ENCODE measurements at regions not wholly inside any gene's neighbourhood (a gene's known extent, or its start where the extent isn't known, plus 50 kb on each side); places are given as distances from the start of the nearest gene placed in this dataset.
A peak's percentile ranks its signal among the peaks of the same experiment; 100 is the strongest.

GRCh38 chr2:220493871-220494525, 866.6 kb downstream of the SLC4A3 start:
- H3K4me3 ChIP-seq (ENCODE audit: extremely low read depth, insufficient read depth, low read length, poor library complexity, severe bottlenecking), result no peak overlapping the region
- 92 to 100% methylated on average over 2 to 6 of the region's 9 CpGs for WGBS, 2 experiments (ENCODE audit: insufficient coverage in 2 of 2)
- H3K9me3 ChIP-seq (ENCODE audit: control insufficient read depth, low read length), result no peaks in the 10 kb centered on the region
- H3K36me3 ChIP-seq (ENCODE audit: control insufficient read depth, insufficient read depth, low read length), result no peaks in the 10 kb centered on the region
- peaks cover 3% of the 10 kb centered on the region for H3K4me1 ChIP-seq (ENCODE audit: control insufficient read depth, insufficient read depth, low read length, poor library complexity, severe bottlenecking)
- H3K27ac ChIP-seq (ENCODE audit: low read depth, low read length, severe bottlenecking), result no peak overlapping the region

GRCh38 chr2:220496513-220496912, 869.1 kb downstream of the SLC4A3 start:
- 80 to 85% methylated on average over 2 to 3 of the region's 3 CpGs for WGBS, 2 experiments (ENCODE audit: insufficient coverage in 2 of 2)
- Histone ChIP-seq H3K4me1 (ENCODE audit: control insufficient read depth, insufficient read depth, low read length, poor library complexity, severe bottlenecking) (peaks cover 2% of the 10 kb centered on the region), H3K36me3 (ENCODE audit: control insufficient read depth, insufficient read depth, low read length) (no peaks in the 10 kb centered on the region), H3K4me3 (ENCODE audit: extremely low read depth, insufficient read depth, low read length, poor library complexity, severe bottlenecking) (no peak overlapping the region), H3K27ac (ENCODE audit: low read depth, low read length, severe bottlenecking) (no peak overlapping the region), H3K9me3 (ENCODE audit: control insufficient read depth, low read length) (peaks cover 9% of the 10 kb centered on the region)

- Histone ChIP-seq H3K4me3 (ENCODE audit: extremely low read depth, insufficient read depth, low read length, poor library complexity, severe bottlenecking) (no peak overlapping the region), H3K9me3 (ENCODE audit: control insufficient read depth, low read length) (peaks cover 12% of the 10 kb centered on the region), H3K4me1 (ENCODE audit: control insufficient read depth, insufficient read depth, low read length, poor library complexity, severe bottlenecking) (no peaks in the 10 kb centered on the region), H3K27ac (ENCODE audit: low read depth, low read length, severe bottlenecking) (peak overlapping the region; percentile 78), H3K36me3 (ENCODE audit: control insufficient read depth, insufficient read depth, low read length) (no peaks in the 10 kb centered on the region)
- 60 to 79% methylated on average over 1 to 2 of the region's 2 CpGs for WGBS, 2 experiments (ENCODE audit: insufficient coverage in 2 of 2)
Measured at GRCh38 chr2:220499225-220499624, 871.8 kb downstream of the SLC4A3 start.

- no peak overlapping the region for H3K27ac ChIP-seq (ENCODE audit: low read depth, low read length, severe bottlenecking)
- no CpG with 5 or more reads among the region's 3 CpGs for WGBS, 2 experiments (ENCODE audit: insufficient coverage in 2 of 2)
Measured at GRCh38 chr2:220502539-220502938, 875.1 kb downstream of the SLC4A3 start.

GRCh38 chr2:220503431-220503830, 876.0 kb downstream of the SLC4A3 start:
- peaks cover 12% of the 10 kb centered on the region for H3K9me3 ChIP-seq (ENCODE audit: control insufficient read depth, low read length)
- 89 to 100% methylated on average over 4 of the region's 4 CpGs for WGBS, 2 experiments (ENCODE audit: insufficient coverage in 2 of 2)
- H3K27ac ChIP-seq (ENCODE audit: low read depth, low read length, severe bottlenecking), result no peak overlapping the region
- H3K4me1 ChIP-seq (ENCODE audit: control insufficient read depth, insufficient read depth, low read length, poor library complexity, severe bottlenecking), result peaks cover 3% of the 10 kb centered on the region
- no peak overlapping the region for H3K4me3 ChIP-seq (ENCODE audit: extremely low read depth, insufficient read depth, low read length, poor library complexity, severe bottlenecking)
- H3K36me3 ChIP-seq (ENCODE audit: control insufficient read depth, insufficient read depth, low read length), result no peaks in the 10 kb centered on the region

More at GRCh38 chr2:220502539-220502938, 875.1 kb downstream of the SLC4A3 start:
- Histone ChIP-seq H3K9me3 (ENCODE audit: control insufficient read depth, low read length) (peaks cover 12% of the 10 kb centered on the region), H3K4me1 (ENCODE audit: control insufficient read depth, insufficient read depth, low read length, poor library complexity, severe bottlenecking) (peaks cover 3% of the 10 kb centered on the region), H3K36me3 (ENCODE audit: control insufficient read depth, insufficient read depth, low read length) (no peaks in the 10 kb centered on the region), H3K4me3 (ENCODE audit: extremely low read depth, insufficient read depth, low read length, poor library complexity, severe bottlenecking) (no peak overlapping the region)

GRCh38 chr2:220504938-220505503, 877.6 kb downstream of the SLC4A3 start:
- WGBS, 2 experiments (ENCODE audit: insufficient coverage in 2 of 2), result 0% methylated on average over 1 of the region's 2 CpGs
- peaks cover 12% of the 10 kb centered on the region for H3K9me3 ChIP-seq (ENCODE audit: control insufficient read depth, low read length)
- peaks cover 3% of the 10 kb centered on the region for H3K4me1 ChIP-seq (ENCODE audit: control insufficient read depth, insufficient read depth, low read length, poor library complexity, severe bottlenecking)
- no peak overlapping the region for H3K4me3 ChIP-seq (ENCODE audit: extremely low read depth, insufficient read depth, low read length, poor library complexity, severe bottlenecking)
- no peak overlapping the region for H3K27ac ChIP-seq (ENCODE audit: low read depth, low read length, severe bottlenecking)
- H3K36me3 ChIP-seq (ENCODE audit: control insufficient read depth, insufficient read depth, low read length), result no peaks in the 10 kb centered on the region

- H3K27ac ChIP-seq (ENCODE audit: low read depth, low read length, severe bottlenecking), result no peak overlapping the region
- H3K36me3 ChIP-seq (ENCODE audit: control insufficient read depth, insufficient read depth, low read length), result no peaks in the 10 kb centered on the region
- 80% methylated on average over 1 of the region's 3 CpGs; no CpG with 5 or more reads in 1 of the 2 experiments for WGBS, 2 experiments (ENCODE audit: insufficient coverage in 2 of 2)
Measured at GRCh38 chr2:220506466-220506865, 879.0 kb downstream of the SLC4A3 start.

GRCh38 chr2:220509096-220509757, 881.8 kb downstream of the SLC4A3 start:
- Histone ChIP-seq H3K27ac (ENCODE audit: low read depth, low read length, severe bottlenecking) (no peak overlapping the region), H3K9me3 (ENCODE audit: control insufficient read depth, low read length) (no peaks in the 10 kb centered on the region), H3K4me1 (ENCODE audit: control insufficient read depth, insufficient read depth, low read length, poor library complexity, severe bottlenecking) (peaks cover 10% of the 10 kb centered on the region), H3K4me3 (ENCODE audit: extremely low read depth, insufficient read depth, low read length, poor library complexity, severe bottlenecking) (no peak overlapping the region), H3K36me3 (ENCODE audit: control insufficient read depth, insufficient read depth, low read length) (no peaks in the 10 kb centered on the region)
- WGBS, 2 experiments (ENCODE audit: insufficient coverage in 2 of 2), result 73 to 83% methylated on average over 1 of the region's 2 CpGs

More at GRCh38 chr2:220506466-220506865, 879.0 kb downstream of the SLC4A3 start:
- Histone ChIP-seq H3K4me3 (ENCODE audit: extremely low read depth, insufficient read depth, low read length, poor library complexity, severe bottlenecking) (no peak overlapping the region), H3K4me1 (ENCODE audit: control insufficient read depth, insufficient read depth, low read length, poor library complexity, severe bottlenecking) (peaks cover 3% of the 10 kb centered on the region), H3K9me3 (ENCODE audit: control insufficient read depth, low read length) (peaks cover 3% of the 10 kb centered on the region)

- H3K36me3 ChIP-seq (ENCODE audit: control insufficient read depth, insufficient read depth, low read length), result no peaks in the 10 kb centered on the region
- H3K4me1 ChIP-seq (ENCODE audit: control insufficient read depth, insufficient read depth, low read length, poor library complexity, severe bottlenecking), result peaks cover 9% of the 10 kb centered on the region
- H3K9me3 ChIP-seq (ENCODE audit: control insufficient read depth, low read length), result no peaks in the 10 kb centered on the region
- H3K4me3 ChIP-seq (ENCODE audit: extremely low read depth, insufficient read depth, low read length, poor library complexity, severe bottlenecking), result no peak overlapping the region
- no peak overlapping the region for H3K27ac ChIP-seq (ENCODE audit: low read depth, low read length, severe bottlenecking)
- 98 to 100% methylated on average over 2 to 4 of the region's 6 CpGs for WGBS, 2 experiments (ENCODE audit: insufficient coverage in 2 of 2)
Measured at GRCh38 chr2:220509966-220510365, 882.5 kb downstream of the SLC4A3 start.

GRCh38 chr2:220510668-220511067, 883.2 kb downstream of the SLC4A3 start:
- H3K36me3 ChIP-seq (ENCODE audit: control insufficient read depth, insufficient read depth, low read length), result no peaks in the 10 kb centered on the region
- no peak overlapping the region for H3K4me3 ChIP-seq (ENCODE audit: extremely low read depth, insufficient read depth, low read length, poor library complexity, severe bottlenecking)
- H3K9me3 ChIP-seq (ENCODE audit: control insufficient read depth, low read length), result no peaks in the 10 kb centered on the region
- H3K27ac ChIP-seq (ENCODE audit: low read depth, low read length, severe bottlenecking), result no peak overlapping the region
- WGBS, 2 experiments (ENCODE audit: insufficient coverage in 2 of 2), result 100% methylated on average over 1 of the region's 3 CpGs; no CpG with 5 or more reads in 1 of the 2 experiments
- H3K4me1 ChIP-seq (ENCODE audit: control insufficient read depth, insufficient read depth, low read length, poor library complexity, severe bottlenecking), result peaks cover 7% of the 10 kb centered on the region

GRCh38 chr2:220512419-220512818, 885.0 kb downstream of the SLC4A3 start:
- Histone ChIP-seq H3K27ac (ENCODE audit: low read depth, low read length, severe bottlenecking) (no peak overlapping the region), H3K4me1 (ENCODE audit: control insufficient read depth, insufficient read depth, low read length, poor library complexity, severe bottlenecking) (peaks cover 7% of the 10 kb centered on the region), H3K36me3 (ENCODE audit: control insufficient read depth, insufficient read depth, low read length) (no peaks in the 10 kb centered on the region), H3K4me3 (ENCODE audit: extremely low read depth, insufficient read depth, low read length, poor library complexity, severe bottlenecking) (no peak overlapping the region), H3K9me3 (ENCODE audit: control insufficient read depth, low read length) (no peaks in the 10 kb centered on the region)
- no CpG with 5 or more reads among the region's 2 CpGs for WGBS, 2 experiments (ENCODE audit: insufficient coverage in 2 of 2)

Measured in mesodermal cell (in vitro differentiated cells).